ENCODE measurements at regions not wholly inside any gene's neighbourhood (a gene's known extent, or its start where the extent isn't known, plus 50 kb on each side); places are given as distances from the start of the nearest gene placed in this dataset.

DNA sequence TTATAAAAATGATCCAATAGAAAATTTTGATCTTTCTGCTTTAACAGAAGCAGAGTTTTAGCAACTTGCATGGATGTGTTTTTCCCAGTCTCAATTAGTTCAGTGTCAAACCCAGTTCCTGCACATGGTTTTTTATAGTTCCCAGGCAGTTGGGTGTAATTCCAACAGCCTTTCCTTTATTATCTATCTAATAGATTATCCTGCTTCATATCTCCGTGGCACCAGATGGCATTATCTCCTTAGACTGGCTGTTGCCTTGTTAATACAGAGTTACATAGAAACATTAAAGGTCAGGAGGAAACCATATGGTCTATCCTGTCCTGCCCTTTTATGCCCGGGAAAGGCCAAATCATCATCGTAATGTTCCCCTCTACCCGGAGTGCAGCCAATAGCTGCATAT is 400.9 kb upstream of the SMIM21 start:
- Mint-ChIP-seq H3K27ac (no peak overlapping the region), H3K36me3 (no peaks in the 10 kb centered on the region), H3K27me3 (ENCODE audit: low read depth in 3 of 3) (peaks cover 0 to 3% (median 0%) of the 10 kb centered on the region in 3 donors), H3K9me3 (peaks cover 0 to 10% (median 3%) of the 10 kb centered on the region in 7 donors), H3K4me3 (no peak overlapping the region), H3K4me1 (no peaks in the 10 kb centered on the region)
- Histone ChIP-seq H3K4me3 (replicated peaks in 1 of 3; ENCODE audit: low read depth in 2 of 3, low read length in 3 of 3) (no peak overlapping the region), H2AFZ (ENCODE audit: insufficient read depth, low read depth, low read length, poor library complexity, severe bottlenecking) (no peak overlapping the region), H3K4me2 (replicated peaks; ENCODE audit: extremely low read depth, low read length, poor library complexity, severe bottlenecking) (no peak overlapping the region), H3K4me1 (ENCODE audit: control insufficient read depth in 1 of 2, insufficient read depth in 2 of 2, low read length in 2 of 2) (no peaks in the 10 kb centered on the region), H3K27me3 (ENCODE audit: control insufficient read depth in 2 of 2, insufficient read depth in 2 of 2, low read length in 2 of 2) (no peaks in the 10 kb centered on the region), H4K20me1 (ENCODE audit: insufficient read depth, low read length) (no peaks in the 10 kb centered on the region), H3K9ac (ENCODE audit: insufficient read depth, low read length, poor library complexity, severe bottlenecking) (no peak overlapping the region), H3K36me3 (replicated peaks in 1 of 2; ENCODE audit: control insufficient read depth in 1 of 2, insufficient read depth in 2 of 2, low read length in 2 of 2) (no peaks in the 10 kb centered on the region), H3K79me2 (ENCODE audit: insufficient read depth, low read length) (no peaks in the 10 kb centered on the region), H3K27ac (ENCODE audit: low read depth in 1 of 2, low read length in 2 of 2) (no peak overlapping the region), H3K9me3 (replicated peaks in 1 of 2; ENCODE audit: control insufficient read depth in 1 of 2, insufficient read depth in 1 of 2, low read length in 2 of 2) (no peaks in the 10 kb centered on the region)
- intact Hi-C loops (cut with micrococcal nuclease): no loop called here
- 100% methylated on average over 1 of the region's 4 CpGs for WGBS (ENCODE audit: insufficient coverage)
- TF ChIP-seq, protein P1, sequence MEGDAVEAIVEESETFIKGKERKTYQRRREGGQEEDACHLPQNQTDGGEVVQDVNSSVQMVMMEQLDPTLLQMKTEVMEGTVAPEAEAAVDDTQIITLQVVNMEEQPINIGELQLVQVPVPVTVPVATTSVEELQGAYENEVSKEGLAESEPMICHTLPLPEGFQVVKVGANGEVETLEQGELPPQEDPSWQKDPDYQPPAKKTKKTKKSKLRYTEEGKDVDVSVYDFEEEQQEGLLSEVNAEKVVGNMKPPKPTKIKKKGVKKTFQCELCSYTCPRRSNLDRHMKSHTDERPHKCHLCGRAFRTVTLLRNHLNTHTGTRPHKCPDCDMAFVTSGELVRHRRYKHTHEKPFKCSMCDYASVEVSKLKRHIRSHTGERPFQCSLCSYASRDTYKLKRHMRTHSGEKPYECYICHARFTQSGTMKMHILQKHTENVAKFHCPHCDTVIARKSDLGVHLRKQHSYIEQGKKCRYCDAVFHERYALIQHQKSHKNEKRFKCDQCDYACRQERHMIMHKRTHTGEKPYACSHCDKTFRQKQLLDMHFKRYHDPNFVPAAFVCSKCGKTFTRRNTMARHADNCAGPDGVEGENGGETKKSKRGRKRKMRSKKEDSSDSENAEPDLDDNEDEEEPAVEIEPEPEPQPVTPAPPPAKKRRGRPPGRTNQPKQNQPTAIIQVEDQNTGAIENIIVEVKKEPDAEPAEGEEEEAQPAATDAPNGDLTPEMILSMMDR (IDR thresholded peaks at IDR 0.05): no peak
- DNase-seq: no peak

DNA sequence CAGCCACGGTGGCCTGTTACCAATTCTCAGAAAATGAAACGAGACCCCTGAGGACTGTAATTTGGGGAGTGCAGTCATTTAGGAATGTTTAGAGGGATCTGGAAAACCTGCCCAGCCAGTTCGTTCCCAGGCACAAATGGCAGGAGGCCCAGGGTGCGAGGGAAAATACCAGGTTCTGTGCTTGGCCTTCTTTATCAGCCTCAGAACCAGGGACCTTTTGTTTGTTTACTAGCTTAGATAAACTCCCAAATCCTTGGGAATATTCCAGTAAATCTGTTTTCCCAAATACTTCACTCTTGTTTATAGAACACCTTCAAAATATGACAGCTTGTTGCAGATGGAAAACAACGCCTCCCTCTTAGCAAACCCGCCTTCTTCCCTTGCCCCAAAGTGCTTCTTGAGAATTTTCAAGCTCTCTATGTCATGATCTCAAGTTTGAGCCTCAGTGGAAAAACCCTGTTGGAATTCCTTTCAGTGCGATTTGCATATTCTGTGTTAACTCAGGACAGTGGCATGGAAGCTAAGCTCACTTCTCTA is 400.3 kb upstream of the SMIM21 start:
- Histone ChIP-seq H3K4me3 (replicated peaks in 1 of 3; ENCODE audit: low read depth in 2 of 3, low read length in 3 of 3) (no peak overlapping the region), H3K4me2 (replicated peaks; ENCODE audit: extremely low read depth, low read length, poor library complexity, severe bottlenecking) (no peak overlapping the region), H3K36me3 (replicated peaks in 1 of 2; ENCODE audit: control insufficient read depth in 1 of 2, insufficient read depth in 2 of 2, low read length in 2 of 2) (no peaks in the 10 kb centered on the region), H4K20me1 (ENCODE audit: insufficient read depth, low read length) (no peaks in the 10 kb centered on the region), H2AFZ (ENCODE audit: insufficient read depth, low read depth, low read length, poor library complexity, severe bottlenecking) (no peak overlapping the region), H3K9ac (ENCODE audit: insufficient read depth, low read length, poor library complexity, severe bottlenecking) (no peak overlapping the region), H3K79me2 (ENCODE audit: insufficient read depth, low read length) (no peaks in the 10 kb centered on the region), H3K27me3 (ENCODE audit: control insufficient read depth in 2 of 2, insufficient read depth in 2 of 2, low read length in 2 of 2) (no peaks in the 10 kb centered on the region), H3K27ac (ENCODE audit: low read depth in 1 of 2, low read length in 2 of 2) (no peak overlapping the region), H3K9me3 (replicated peaks in 1 of 2; ENCODE audit: control insufficient read depth in 1 of 2, insufficient read depth in 1 of 2, low read length in 2 of 2) (no peaks in the 10 kb centered on the region), H3K4me1 (ENCODE audit: control insufficient read depth in 1 of 2, insufficient read depth in 2 of 2, low read length in 2 of 2) (no peaks in the 10 kb centered on the region)
- intact Hi-C loops (cut with micrococcal nuclease): no loop called here
- no peaks in the 10 kb centered on the region for H3K36me3 Mint-ChIP-seq
- H3K4me1 Mint-ChIP-seq: no peaks in the 10 kb centered on the region
- no peak overlapping the region for H3K4me3 Mint-ChIP-seq
- DNase-seq: no peak
- peaks cover 0 to 10% (median 3%) of the 10 kb centered on the region in 7 donors for H3K9me3 Mint-ChIP-seq
- H3K27me3 Mint-ChIP-seq (ENCODE audit: low read depth in 3 of 3): no peaks in the 10 kb centered on the region
- H3K27ac Mint-ChIP-seq: no peak overlapping the region
- WGBS (ENCODE audit: insufficient coverage): 89% methylated on average over 4 of the region's 7 CpGs
- TF ChIP-seq, protein P1 (IDR thresholded peaks at IDR 0.05): no peak
